DND-41 (cell line): ENCODE measurements at regions not wholly inside any gene's neighbourhood (a gene's known extent, or its start where the extent isn't known, plus 50 kb on each side); places are given as distances from the start of the nearest gene placed in this dataset.

ENCODE experiments used
- CTCF ChIP-seq: IDR thresholded peaks from 2 replicates; pipeline ENCODE4 v1.5.1; 2012; ENCODE audit warnings: borderline replicate concordance, low read length, moderate library complexity, mild to moderate bottlenecking; ENCODE audit not compliant: poor library complexity, severe bottlenecking; ENCODE audit errors: extremely low read depth
- EZH2 ChIP-seq: IDR thresholded peaks from 3 replicates; pipeline ENCODE4 v1.6.1; 2012; ENCODE audit warnings: borderline replicate concordance, low read depth, mild to moderate bottlenecking, moderate library complexity, low read length, inconsistent platforms; ENCODE audit not compliant: severe bottlenecking

GRCh38 chr9:90070469-90070868 is 465.7 kb downstream of the GADD45G start:
- TF ChIP-seq CTCF (no peak), EZH2 (no peak)
